ENCODE measurements at regions not wholly inside any gene's neighbourhood (a gene's known extent, or its start where the extent isn't known, plus 50 kb on each side); places are given as distances from the start of the nearest gene placed in this dataset.
A peak's percentile ranks its signal among the peaks of the same experiment; 100 is the strongest.

GRCh38 chr9:19516348-19516747 is 107.5 kb downstream of the ACER2 start:
- H3K27me3 Mint-ChIP-seq = peaks cover 31% of the 10 kb centered on the region
- ATAC-seq = peak; percentile 90
- peaks cover 0 to 4% of the 10 kb centered on the region in 2 donors for H3K9me3 Mint-ChIP-seq
- H3K27ac Mint-ChIP-seq = no peak overlapping the region
- DNase-seq = peak in 1 of 2 donors; percentile 33
- H3K4me1 Mint-ChIP-seq = peaks cover 29% of the 10 kb centered on the region
- peak overlapping the region in 1 of 2 donors; percentile 42 for H3K4me3 Mint-ChIP-seq

GRCh38 chr9:19513671-19514275 is 105.0 kb downstream of the ACER2 start:
- Mint-ChIP-seq H3K4me3 (peak overlapping the region; percentile 5 to 50), H3K9me3 (peaks cover 0 to 4% of the 10 kb centered on the region in 2 donors), H3K4me1 (peaks cover 29% of the 10 kb centered on the region), H3K27ac (no peak overlapping the region), H3K27me3 (peaks cover 24% of the 10 kb centered on the region)
- DNase-seq = no peak
- ATAC-seq = no peak

GRCh38 chr9:19512103-19512832 is 103.5 kb downstream of the ACER2 start:
- ATAC-seq = no peak
- Mint-ChIP-seq H3K27ac (no peak overlapping the region), H3K9me3 (peaks cover 0 to 4% of the 10 kb centered on the region in 2 donors), H3K4me1 (peaks cover 26% of the 10 kb centered on the region), H3K4me3 (no peak overlapping the region), H3K27me3 (peaks cover 20% of the 10 kb centered on the region)
- DNase-seq = no peak

GRCh38 chr9:19511694-19512093 is 102.9 kb downstream of the ACER2 start:
- Mint-ChIP-seq H3K4me3 (no peak overlapping the region), H3K27ac (no peak overlapping the region), H3K9me3 (peaks cover 0 to 3% of the 10 kb centered on the region in 2 donors), H3K4me1 (peaks cover 20% of the 10 kb centered on the region), H3K27me3 (peaks cover 17% of the 10 kb centered on the region)
- DNase-seq (no peak), ATAC-seq (no peak)

- no peaks in the 10 kb centered on the region for H3K9me3 Mint-ChIP-seq
- no peak overlapping the region for H3K27ac Mint-ChIP-seq
- DNase-seq (no peak), ATAC-seq (no peak)
- H3K27me3 Mint-ChIP-seq = peaks cover 17% of the 10 kb centered on the region
- no peak overlapping the region for H3K4me3 Mint-ChIP-seq
- H3K4me1 Mint-ChIP-seq = peaks cover 12% of the 10 kb centered on the region
These were observed 102.1 kb downstream of the ACER2 start for GRCh38 chr9:19510907-19511306.

Data from stimulated activated naive CD8-positive, alpha-beta T cell treated with anti-CD3 and anti-CD28 coated beads, Interleukin-15, amount 100 ng/mL, for 72 hours (primary cell).